Neutrophil (primary cell): ENCODE measurements at regions not wholly inside any gene's neighbourhood (a gene's known extent, or its start where the extent isn't known, plus 50 kb on each side); places are given as distances from the start of the nearest gene placed in this dataset.
"Not testable (repeated sequence)": the region's sequence is repeated elsewhere in the genome, so short reads cannot be mapped to it uniquely, and the experiment has no call there.

Source experiments
- H3K27ac ChIP-seq: fragments of 200-600 bp; sonication (generic); 2 replicates; pipeline ENCODE4 v1.5.1; 2016; ENCODE audit warnings: mild to moderate bottlenecking, moderate library complexity
- H3K27me3 ChIP-seq: fragments of 200-600 bp; sonication (generic); 2 replicates; pipeline ENCODE4 v1.6.0; 2016; ENCODE audit warnings: mild to moderate bottlenecking
- H3K36me3 ChIP-seq: fragments of 200-600 bp; sonication (generic); 2 replicates; pipeline ENCODE4 v1.5.1; 2017
- H3K4me1 ChIP-seq, 2 experiments: fragments of 200-600 bp in 1 of 2; sonication (generic) in 1 of 2; 1 replicate in 1 of 2; 2 replicates in 1 of 2; pipeline versions ENCODE4 v1.5.1 to v1.6.1; 2013 to 2016; ENCODE audit warnings: low read depth in 1 of 2, low read length in 1 of 2, mild to moderate bottlenecking in 1 of 2, moderate library complexity in 1 of 2; ENCODE audit not compliant: control insufficient read depth in 1 of 2, insufficient read depth in 1 of 2
- H3K4me3 ChIP-seq, 2 experiments: fragments of 200-600 bp in 1 of 2; sonication (generic) in 1 of 2; 1 replicate in 1 of 2; 2 replicates in 1 of 2; pipeline ENCODE4 v1.5.1; 2013 to 2016; ENCODE audit warnings: low read depth in 1 of 2, low read length in 1 of 2, mild to moderate bottlenecking in 1 of 2, moderate library complexity in 1 of 2
- H3K9me3 ChIP-seq: fragments of 200-600 bp; sonication (generic); 2 replicates; pipeline ENCODE4 v1.5.1; 2016
- CTCF ChIP-seq: fragments of 200-600 bp; sonication (generic); IDR thresholded peaks from 2 replicates; pipeline ENCODE4 v1.5.1; 2016; ENCODE audit warnings: antibody characterized with exemption

GRCh38 chr15:62272290-62272689, 107.2 kb upstream of the C2CD4B start:
- Histone ChIP-seq H3K27me3 (no peaks in the 10 kb centered on the region), H3K9me3 (peaks cover 34% of the 10 kb centered on the region), H3K4me1 (no peaks in the 10 kb centered on the region), H3K36me3 (no peaks in the 10 kb centered on the region), H3K4me3 (no peak overlapping the region), H3K27ac (no peak overlapping the region)
- no peak for TF ChIP-seq CTCF

GRCh38 chr15:62275831-62276230, 110.7 kb upstream of the C2CD4B start:
- no peak overlapping the region for H3K27ac ChIP-seq
- H3K4me1 ChIP-seq: no peaks in the 10 kb centered on the region
- no peak for TF ChIP-seq CTCF
- H3K27me3 ChIP-seq: peaks cover 17% of the 10 kb centered on the region
- H3K36me3 ChIP-seq: no peaks in the 10 kb centered on the region
- no peak overlapping the region for H3K4me3 ChIP-seq
- peaks cover 10% of the 10 kb centered on the region for H3K9me3 ChIP-seq

- H3K4me1 ChIP-seq: no peaks in the 10 kb centered on the region
Measured at GRCh38 chr15:62277816-62278394, 112.8 kb upstream of the C2CD4B start.

GRCh38 chr15:62278534-62278933, 113.4 kb upstream of the C2CD4B start:
- H3K9me3 ChIP-seq: no peaks in the 10 kb centered on the region
- H3K4me1 ChIP-seq: no peaks in the 10 kb centered on the region
- no peak overlapping the region for H3K4me3 ChIP-seq
- no peak for TF ChIP-seq CTCF
- no peak overlapping the region for H3K27ac ChIP-seq
- H3K27me3 ChIP-seq: peaks cover 17% of the 10 kb centered on the region
- no peaks in the 10 kb centered on the region for H3K36me3 ChIP-seq

More at GRCh38 chr15:62277816-62278394, 112.8 kb upstream of the C2CD4B start:
- Histone ChIP-seq H3K27ac (no peak overlapping the region), H3K36me3 (no peaks in the 10 kb centered on the region), H3K9me3 (no peaks in the 10 kb centered on the region), H3K27me3 (peaks cover 17% of the 10 kb centered on the region), H3K4me3 (no peak overlapping the region)
- TF ChIP-seq CTCF: no peak

GRCh38 chr15:62279041-62279440, 114.0 kb upstream of the C2CD4B start:
- Histone ChIP-seq H3K27ac (no peak overlapping the region), H3K27me3 (peaks cover 17% of the 10 kb centered on the region), H3K9me3 (no peaks in the 10 kb centered on the region), H3K4me1 (no peaks in the 10 kb centered on the region), H3K36me3 (no peaks in the 10 kb centered on the region), H3K4me3 (no peak overlapping the region)
- TF ChIP-seq CTCF: no peak

GRCh38 chr15:62280625-62281024, 115.5 kb upstream of the C2CD4B start:
- Histone ChIP-seq H3K27ac (no peak overlapping the region), H3K4me1 (no peaks in the 10 kb centered on the region), H3K9me3 (no peaks in the 10 kb centered on the region), H3K36me3 (no peaks in the 10 kb centered on the region), H3K4me3 (no peak overlapping the region), H3K27me3 (peaks cover 32% of the 10 kb centered on the region)
- no peak for TF ChIP-seq CTCF

GRCh38 chr15:62281801-62282200, 116.7 kb upstream of the C2CD4B start:
- H3K9me3 ChIP-seq, H3K4me3 ChIP-seq, H3K4me1 ChIP-seq, H3K27ac ChIP-seq, H3K36me3 ChIP-seq: not testable (repeated sequence)
- peaks cover 40% of the 10 kb centered on the region for H3K27me3 ChIP-seq
